ENCODE measurements at regions not wholly inside any gene's neighbourhood (a gene's known extent, or its start where the extent isn't known, plus 50 kb on each side); places are given as distances from the start of the nearest gene placed in this dataset.

- H3K4me1 Mint-ChIP-seq: no peaks in the 10 kb centered on the region
- peaks cover 7% of the 10 kb centered on the region for H3K27me3 Mint-ChIP-seq
- H3K4me3 Mint-ChIP-seq: no peak overlapping the region
- ATAC-seq: no peak
- no peak for DNase-seq
- ChIA-PET POLR2A (no interaction called here), CTCF (no interaction called here)
- no peaks in the 10 kb centered on the region for H3K9me3 Mint-ChIP-seq (ENCODE audit: low read depth)
- H3K27ac Mint-ChIP-seq: no peak overlapping the region
- intact Hi-C loops (cut with DNase I, micrococcal nuclease): no loop called here
- no peaks in the 10 kb centered on the region for H3K36me3 Mint-ChIP-seq (ENCODE audit: low read depth)
Measured at GRCh38 chr10:43957267-43958070, 308.8 kb upstream of the ZNF32 start.

- no peaks in the 10 kb centered on the region for H3K4me1 Mint-ChIP-seq
- no peak overlapping the region for H3K4me3 Mint-ChIP-seq
- H3K9me3 Mint-ChIP-seq (ENCODE audit: low read depth): no peaks in the 10 kb centered on the region
- H3K27ac Mint-ChIP-seq: no peak overlapping the region
- ChIA-PET POLR2A (no interaction called here), CTCF (interaction anchor here (0.6 kb wide), 1 partner anchor 8 kb away, joined by 3 read pairs; no protein-coding TSS in a partner anchor)
- DNase-seq (no peak), ATAC-seq (no peak)
- intact Hi-C loops (cut with DNase I, micrococcal nuclease): no loop called here
- peaks cover 12% of the 10 kb centered on the region for H3K27me3 Mint-ChIP-seq
- H3K36me3 Mint-ChIP-seq (ENCODE audit: low read depth): no peaks in the 10 kb centered on the region
Measured at GRCh38 chr10:43955978-43956377, 307.3 kb upstream of the ZNF32 start.

- Mint-ChIP-seq H3K36me3 (ENCODE audit: low read depth) (no peaks in the 10 kb centered on the region), H3K27me3 (peaks cover 12% of the 10 kb centered on the region), H3K4me3 (no peak overlapping the region), H3K4me1 (no peaks in the 10 kb centered on the region), H3K9me3 (ENCODE audit: low read depth) (no peaks in the 10 kb centered on the region), H3K27ac (no peak overlapping the region)
- POLR2A ChIA-PET: no interaction called here
- CTCF ChIA-PET: interaction anchor here (0.5 to 1.1 kb wide), 3 partner anchors 10 to 233 kb away, joined by 3 read pairs; no protein-coding TSS in a partner anchor
- DNase-seq (no peak), ATAC-seq (no peak)
- intact Hi-C loops (cut with DNase I, micrococcal nuclease): no loop called here
Measured at GRCh38 chr10:43955002-43955596, 306.4 kb upstream of the ZNF32 start.

GRCh38 chr10:43953672-43954071 is 305.0 kb upstream of the ZNF32 start:
- ATAC-seq: no peak
- H3K4me1 Mint-ChIP-seq: no peaks in the 10 kb centered on the region
- intact Hi-C loops (cut with DNase I, micrococcal nuclease): no loop called here
- no peak overlapping the region for H3K27ac Mint-ChIP-seq
- no peak for DNase-seq
- H3K9me3 Mint-ChIP-seq (ENCODE audit: low read depth): no peaks in the 10 kb centered on the region
- H3K36me3 Mint-ChIP-seq (ENCODE audit: low read depth): no peaks in the 10 kb centered on the region
- no peak overlapping the region for H3K4me3 Mint-ChIP-seq
- CTCF ChIA-PET: interaction anchor here (1.1 kb wide), 1 partner anchor 11 kb away, joined by 3 read pairs; no protein-coding TSS in a partner anchor
- peaks cover 12% of the 10 kb centered on the region for H3K27me3 Mint-ChIP-seq
- POLR2A ChIA-PET: no interaction called here

- ChIA-PET CTCF (interaction anchor here (0.6 to 1.0 kb wide), 2 partner anchors 263 to 434 kb away, joined by 3 read pairs; no protein-coding TSS in a partner anchor), POLR2A (no interaction called here)
- H3K9me3 Mint-ChIP-seq (ENCODE audit: low read depth): no peaks in the 10 kb centered on the region
- no peaks in the 10 kb centered on the region for H3K36me3 Mint-ChIP-seq (ENCODE audit: low read depth)
- H3K27ac Mint-ChIP-seq: no peak overlapping the region
- peaks cover 12% of the 10 kb centered on the region for H3K27me3 Mint-ChIP-seq
- no peak overlapping the region for H3K4me3 Mint-ChIP-seq
- ATAC-seq (no peak), DNase-seq (no peak)
- intact Hi-C loops (cut with DNase I, micrococcal nuclease): no loop called here
- no peaks in the 10 kb centered on the region for H3K4me1 Mint-ChIP-seq
Measured at GRCh38 chr10:43952760-43953159, 304.1 kb upstream of the ZNF32 start.

- Mint-ChIP-seq H3K27ac (no peak overlapping the region), H3K9me3 (ENCODE audit: low read depth) (no peaks in the 10 kb centered on the region), H3K4me3 (no peak overlapping the region), H3K27me3 (peaks cover 16% of the 10 kb centered on the region), H3K36me3 (ENCODE audit: low read depth) (no peaks in the 10 kb centered on the region), H3K4me1 (no peaks in the 10 kb centered on the region)
- no peak for DNase-seq
- ATAC-seq: no peak
- ChIA-PET CTCF (no interaction called here), POLR2A (no interaction called here)
- intact Hi-C loops (cut with DNase I, micrococcal nuclease): no loop called here
Measured at GRCh38 chr10:43949351-43949750, 300.7 kb upstream of the ZNF32 start.

- no peak overlapping the region for H3K27ac Mint-ChIP-seq
- no peak for ATAC-seq
- intact Hi-C loops (cut with DNase I, micrococcal nuclease): no loop called here
- H3K9me3 Mint-ChIP-seq (ENCODE audit: low read depth): no peaks in the 10 kb centered on the region
- H3K27me3 Mint-ChIP-seq: peaks cover 9% of the 10 kb centered on the region
- ChIA-PET CTCF (no interaction called here), POLR2A (no interaction called here)
- no peak overlapping the region for H3K4me3 Mint-ChIP-seq
- H3K36me3 Mint-ChIP-seq (ENCODE audit: low read depth): no peaks in the 10 kb centered on the region
- no peak for DNase-seq
- H3K4me1 Mint-ChIP-seq: peaks cover 11% of the 10 kb centered on the region
Measured at GRCh38 chr10:43946445-43946844, 297.8 kb upstream of the ZNF32 start.

- intact Hi-C loops (cut with DNase I, micrococcal nuclease): no loop called here
- Mint-ChIP-seq H3K27me3 (peaks cover 7% of the 10 kb centered on the region), H3K36me3 (ENCODE audit: low read depth) (no peaks in the 10 kb centered on the region), H3K27ac (no peak overlapping the region), H3K4me1 (peaks cover 11% of the 10 kb centered on the region), H3K9me3 (ENCODE audit: low read depth) (no peaks in the 10 kb centered on the region), H3K4me3 (no peak overlapping the region)
- DNase-seq (no peak), ATAC-seq (no peak)
- POLR2A ChIA-PET: no interaction called here
- CTCF ChIA-PET: no interaction called here
Measured at GRCh38 chr10:43945908-43946307, 297.2 kb upstream of the ZNF32 start.

- peaks cover 11% of the 10 kb centered on the region for H3K4me1 Mint-ChIP-seq
- H3K9me3 Mint-ChIP-seq (ENCODE audit: low read depth): no peaks in the 10 kb centered on the region
- peaks cover 7% of the 10 kb centered on the region for H3K27me3 Mint-ChIP-seq
- DNase-seq (no peak), ATAC-seq (no peak)
- ChIA-PET POLR2A (no interaction called here), CTCF (no interaction called here)
- H3K36me3 Mint-ChIP-seq (ENCODE audit: low read depth): no peaks in the 10 kb centered on the region
- no peak overlapping the region for H3K4me3 Mint-ChIP-seq
- intact Hi-C loops (cut with DNase I, micrococcal nuclease): no loop called here
- no peak overlapping the region for H3K27ac Mint-ChIP-seq
Measured at GRCh38 chr10:43945094-43945730, 296.5 kb upstream of the ZNF32 start.

- H3K4me1 Mint-ChIP-seq: peaks cover 13% of the 10 kb centered on the region
- ATAC-seq (no peak), DNase-seq (no peak)
- H3K36me3 Mint-ChIP-seq (ENCODE audit: low read depth): no peaks in the 10 kb centered on the region
- ChIA-PET CTCF (no interaction called here), POLR2A (no interaction called here)
- peaks cover 7% of the 10 kb centered on the region for H3K27me3 Mint-ChIP-seq
- H3K9me3 Mint-ChIP-seq (ENCODE audit: low read depth): no peaks in the 10 kb centered on the region
- no peak overlapping the region for H3K27ac Mint-ChIP-seq
- intact Hi-C loops (cut with DNase I, micrococcal nuclease): no loop called here
- no peak overlapping the region for H3K4me3 Mint-ChIP-seq
Measured at GRCh38 chr10:43944381-43945093, 295.9 kb upstream of the ZNF32 start.

GRCh38 chr10:43943818-43944360 is 295.2 kb upstream of the ZNF32 start:
- DNase-seq (no peak), ATAC-seq (no peak)
- Mint-ChIP-seq H3K4me1 (peaks cover 13% of the 10 kb centered on the region), H3K27me3 (peaks cover 7% of the 10 kb centered on the region), H3K4me3 (no peak overlapping the region), H3K9me3 (ENCODE audit: low read depth) (no peaks in the 10 kb centered on the region), H3K27ac (no peak overlapping the region), H3K36me3 (ENCODE audit: low read depth) (no peaks in the 10 kb centered on the region)
- intact Hi-C loops (cut with DNase I, micrococcal nuclease): no loop called here
- POLR2A ChIA-PET: no interaction called here
- CTCF ChIA-PET: no interaction called here

Data from activated CD4-positive, alpha-beta T cell treated with anti-CD3 and anti-CD28 coated beads for 36 hours (primary cell).